Liver (tissue), 8 donors: ENCODE measurements at regions not wholly inside any gene's neighbourhood (a gene's known extent, or its start where the extent isn't known, plus 50 kb on each side); places are given as distances from the start of the nearest gene placed in this dataset.

Experiments used
- DNase-seq: peaks from one replicate; pipeline ENCODE4 v3.0.0-alpha.2; 2017; ENCODE audit warnings: low spot score
- H3K27ac ChIP-seq, 2 donors: one replicate each; pipeline ENCODE4 v1.7.0; 2013; ENCODE audit warnings: inconsistent platforms in 2 of 2, low read length in 2 of 2, control low read depth in 1 of 2, low read depth in 1 of 2, mild to moderate bottlenecking in 1 of 2
- H3K27me3 ChIP-seq, 4 donors: one replicate each; pipeline versions ENCODE4 v1.6.1 to v1.7.0; 2013; ENCODE audit warnings: low read length in 3 of 4, inconsistent platforms in 1 of 4, mild to moderate bottlenecking in 1 of 4, moderate library complexity in 1 of 4; ENCODE audit not compliant: control insufficient read depth in 4 of 4, insufficient read depth in 4 of 4
- H3K36me3 ChIP-seq, 4 donors: one replicate each; pipeline versions ENCODE4 v1.6.1 to v1.7.0; 2013; ENCODE audit warnings: low read length in 3 of 4, mild to moderate bottlenecking in 3 of 4, low read depth in 1 of 4, moderate library complexity in 1 of 4; ENCODE audit not compliant: control insufficient read depth in 4 of 4, insufficient read depth in 3 of 4
- H3K4me1 ChIP-seq, 4 donors: one replicate each; pipeline versions ENCODE4 v1.6.1 to v1.7.0; 2013; ENCODE audit warnings: low read length in 3 of 4, mild to moderate bottlenecking in 3 of 4, moderate library complexity in 1 of 4; ENCODE audit not compliant: control insufficient read depth in 4 of 4, insufficient read depth in 4 of 4
- H3K4me3 ChIP-seq, 3 donors: one replicate each; pipeline versions ENCODE4 v1.6.1 to v1.7.0; 2013; ENCODE audit warnings: low read length in 3 of 3, control low read depth in 1 of 3, low read depth in 1 of 3, mild to moderate bottlenecking in 1 of 3
- H3K9ac ChIP-seq, 2 donors: one replicate each; pipeline ENCODE4 v1.7.0; 2013; ENCODE audit warnings: low read length in 2 of 2, mild to moderate bottlenecking in 2 of 2, moderate library complexity in 2 of 2, control low read depth in 1 of 2, low read depth in 1 of 2
- H3K9me3 ChIP-seq, 4 donors: one replicate each; pipeline versions ENCODE4 v1.6.1 to v1.7.0; 2013; ENCODE audit warnings: low read length in 3 of 4; ENCODE audit not compliant: control insufficient read depth in 4 of 4
- ATF3 ChIP-seq: IDR thresholded peaks from 2 replicates; pipeline ENCODE4 v1.6.1; 2016; ENCODE audit warnings: antibody characterized with exemption
- CTCF ChIP-seq: fragments of 150-350 bp; IDR thresholded peaks from 2 replicates; pipeline ENCODE4 v1.5.1; 2017; ENCODE audit warnings: improper control_type of control experiment, low read depth, low read length; ENCODE audit not compliant: missing input control
- EGR1 ChIP-seq, 2 donors: IDR thresholded peaks; 2 replicates each; pipeline ENCODE4 v1.6.1; 2016 to 2018; ENCODE audit warnings: antibody characterized with exemption in 2 of 2, low read depth in 2 of 2
- FOXA2 ChIP-seq: IDR thresholded peaks from 2 replicates; pipeline ENCODE4 v1.6.1; 2016; ENCODE audit warnings: antibody characterized with exemption
- GABPA ChIP-seq, 2 donors: IDR thresholded peaks in 1 of 2; conservative IDR thresholded peaks in 1 of 2; 2 replicates each; pipeline ENCODE4 v1.6.1; 2016; ENCODE audit warnings: antibody characterized with exemption in 2 of 2, mild to moderate bottlenecking in 1 of 2, moderate library complexity in 1 of 2
- JUND ChIP-seq, 2 donors: IDR thresholded peaks; 2 replicates each; pipeline ENCODE4 v1.6.1; 2016; ENCODE audit warnings: antibody characterized with exemption in 2 of 2
- MAX ChIP-seq: IDR thresholded peaks from 2 replicates; pipeline ENCODE4 v1.6.1; 2016; ENCODE audit warnings: antibody characterized with exemption
- NR2F2 ChIP-seq: IDR thresholded peaks from 2 replicates; pipeline ENCODE4 v1.6.1; 2016; ENCODE audit warnings: antibody characterized with exemption
- RAD21 ChIP-seq, 2 donors: IDR thresholded peaks; 2 replicates each; pipeline ENCODE4 v1.6.1; 2016; ENCODE audit warnings: antibody characterized with exemption in 2 of 2, mild to moderate bottlenecking in 2 of 2
- REST ChIP-seq: IDR thresholded peaks from 2 replicates; pipeline ENCODE4 v1.6.1; 2016; ENCODE audit warnings: antibody characterized with exemption, mild to moderate bottlenecking
- RXRA ChIP-seq, 2 donors: IDR thresholded peaks; 2 replicates each; pipeline ENCODE4 v1.6.1; 2017 to 2018; ENCODE audit warnings: antibody characterized with exemption in 2 of 2, mild to moderate bottlenecking in 1 of 2
- SP1 ChIP-seq: IDR thresholded peaks from 2 replicates; pipeline ENCODE4 v1.6.1; 2018; ENCODE audit warnings: antibody characterized with exemption, mild to moderate bottlenecking
- TAF1 ChIP-seq: conservative IDR thresholded peaks from 2 replicates; pipeline ENCODE4 v1.6.1; 2016; ENCODE audit warnings: antibody characterized with exemption, mild to moderate bottlenecking
- YY1 ChIP-seq: IDR thresholded peaks from 2 replicates; pipeline ENCODE4 v1.6.1; 2016; ENCODE audit warnings: antibody characterized with exemption, mild to moderate bottlenecking
- WGBS: extraction: QIAGEN DNeasy Blood & Tissue Kit; methylation state at CpG from one replicate; pipeline ENCODE4 v1.1.7; 2013; 5-methylcytosine and 5-hydroxymethylcytosine counted together
- donor health status: healthy.
- donor health status: healthy.
- donor health status: healthy.
- donor health status: healthy.
- donor health status: healthy.

GRCh38 chr2:101571951-101572350 lies 97.0 kb upstream of the RFX8 start:
- H3K27ac ChIP-seq = no peak overlapping the region
- 92% methylated on average over 1 of the region's 1 CpG for WGBS
- H3K27me3 ChIP-seq = no peaks in the 10 kb centered on the region
- peaks cover 0 to 1% (median 0%) of the 10 kb centered on the region in 4 donors for H3K4me1 ChIP-seq
- no peak overlapping the region for H3K9ac ChIP-seq
- no peaks in the 10 kb centered on the region for H3K36me3 ChIP-seq
- no peak for TF ChIP-seq JUND (IDR thresholded peaks at IDR 0.05)
- DNase-seq = no peak
- no peak overlapping the region for H3K4me3 ChIP-seq
- no peaks in the 10 kb centered on the region for H3K9me3 ChIP-seq

- H3K27ac ChIP-seq = no peak overlapping the region
- no peak for DNase-seq
- H3K27me3 ChIP-seq = no peaks in the 10 kb centered on the region
- 81% methylated on average over 7 of the region's 7 CpGs for WGBS
- peaks cover 1 to 8% (median 5%) of the 10 kb centered on the region in 4 donors for H3K4me1 ChIP-seq
- H3K36me3 ChIP-seq = no peaks in the 10 kb centered on the region
- TF ChIP-seq CTCF = no peak
- TF ChIP-seq FOXA2 = no peak
- no peak for TF ChIP-seq TAF1
- TF ChIP-seq EGR1 (IDR thresholded peaks at IDR 0.05; ENCODE audit: low read depth in 2 of 2) = no peak
- no peak for TF ChIP-seq NR2F2
- no peak for TF ChIP-seq JUND (IDR thresholded peaks at IDR 0.05)
- no peak for TF ChIP-seq REST
- TF ChIP-seq YY1 = no peak
- no peak for TF ChIP-seq GABPA (IDR thresholded peaks at IDR 0.05 in 1 of 2, conservative IDR thresholded peaks at IDR 0.05 in 1 of 2)
- TF ChIP-seq MAX = no peak
- no peak for TF ChIP-seq SP1
- TF ChIP-seq ATF3 = no peak
- H3K9ac ChIP-seq = no peak overlapping the region
- H3K9me3 ChIP-seq = no peaks in the 10 kb centered on the region
- H3K4me3 ChIP-seq = no peak overlapping the region
Observed at GRCh38 chr2:101569886-101570520, 95.1 kb upstream of the RFX8 start.

GRCh38 chr2:101568969-101569368 lies 94.1 kb upstream of the RFX8 start:
- H3K9me3 ChIP-seq = no peaks in the 10 kb centered on the region
- H3K36me3 ChIP-seq = no peaks in the 10 kb centered on the region
- H3K4me3 ChIP-seq = no peak overlapping the region
- H3K27me3 ChIP-seq = no peaks in the 10 kb centered on the region
- H3K4me1 ChIP-seq = peaks cover 1 to 8% (median 5%) of the 10 kb centered on the region in 4 donors
- DNase-seq = no peak
- H3K9ac ChIP-seq = no peak overlapping the region
- H3K27ac ChIP-seq = no peak overlapping the region
- WGBS = 95% methylated on average over 1 of the region's 1 CpG
- TF ChIP-seq JUND (IDR thresholded peaks at IDR 0.05) (no peak), RXRA (IDR thresholded peaks at IDR 0.05) (no peak), RAD21 (IDR thresholded peaks at IDR 0.05) (no peak), TAF1 (no peak), YY1 (no peak), SP1 (no peak)
